Pancreas (tissue), 10 donors: ENCODE measurements at regions not wholly inside any gene's neighbourhood (a gene's known extent, or its start where the extent isn't known, plus 50 kb on each side); places are given as distances from the start of the nearest gene placed in this dataset.
"Not testable (repeated sequence)": the region's sequence is repeated elsewhere in the genome, so short reads cannot be mapped to it uniquely, and the experiment has no call there.

Source experiments
- ATAC-seq, 4 donors: fragments of 200-7000 bp; cut with Tn5 transposase; one replicate each; pipeline versions ENCODE4 v1.8.0 to v1.9.1; 2020; ENCODE audit warnings: mild to moderate bottlenecking in 4 of 4, moderate library complexity in 4 of 4
- DNase-seq, 6 donors: peaks; one replicate each; pipeline ENCODE4 v3.0.0-alpha.2; 2020
- FAIRE-seq: peaks from 2 replicates; lab custom pipeline; 2012; peaks lifted over from hg19 to GRCh38; lab: Jason Lieb, UNC
- H3K27ac ChIP-seq, 4 donors: fragments of 200-600 bp; sonication (generic); 1 replicate in 3 of 4; 2 replicates in 1 of 4; pipeline versions ENCODE4 v1.5.0 to v1.8.0; 2020
- H3K27me3 ChIP-seq, 4 donors: fragments of 200-600 bp; one replicate each; pipeline ENCODE4 v1.8.0; 2021
- H3K36me3 ChIP-seq, 3 donors: fragments of 200-600 bp; sonication (generic) in 1 of 3; one replicate each; pipeline versions ENCODE4 v1.5.0 to v1.8.0; 2020 to 2021
- H3K4me1 ChIP-seq, 3 donors: fragments of 200-600 bp; one replicate each; pipeline ENCODE4 v1.8.0; 2021
- H3K4me3 ChIP-seq, 4 donors: fragments of 200-600 bp; sonication (generic) in 2 of 4; one replicate each; pipeline versions ENCODE4 v1.5.0 to v1.8.0; 2020 to 2021
- H3K9me3 ChIP-seq, 4 donors: fragments of 200-600 bp; one replicate each; pipeline ENCODE4 v1.8.0; 2021
- CTCF ChIP-seq, 4 donors: fragments of 200-600 bp; sonication (generic) in 3 of 4; IDR thresholded peaks; one replicate each; pipeline versions ENCODE4 v1.5.0 to v1.8.0; 2021; ENCODE audit warnings: antibody characterized with exemption in 4 of 4
- WGBS, 2 donors: extraction: QIAGEN DNeasy Blood & Tissue Kit; methylation state at CpG; one replicate each; pipeline ENCODE4 v1.1.7; 2013; 5-methylcytosine and 5-hydroxymethylcytosine counted together
- intact Hi-C, 3 donors: fragments of 100-400 bp; cut with DNase I; formaldehyde crosslinking; loops; one replicate each; pipeline versions ENCODE4 v1.11.1 to v1.14.2; 2022
- donor health status: healthy with polysubstance abuse.
- donor health status: DM: no; HTN: no; CAD: no; lungs with moderate emphysema.
- donor health status: DM: no; HTN: no; CAD: no.
- donor health status: control.
- donor health status: control.
- donor health status: Bipolar disorder and iron deficiency.
- donor health status: DM: yes; HTN: yes; CAD: no.
- donor health status: DM: no; HTN: no; CAD: no.
- donor health status: DM: no; HTN: no; CAD: no.
- donor health status: DM: yes; HTN: yes; CAD: no.

DNA sequence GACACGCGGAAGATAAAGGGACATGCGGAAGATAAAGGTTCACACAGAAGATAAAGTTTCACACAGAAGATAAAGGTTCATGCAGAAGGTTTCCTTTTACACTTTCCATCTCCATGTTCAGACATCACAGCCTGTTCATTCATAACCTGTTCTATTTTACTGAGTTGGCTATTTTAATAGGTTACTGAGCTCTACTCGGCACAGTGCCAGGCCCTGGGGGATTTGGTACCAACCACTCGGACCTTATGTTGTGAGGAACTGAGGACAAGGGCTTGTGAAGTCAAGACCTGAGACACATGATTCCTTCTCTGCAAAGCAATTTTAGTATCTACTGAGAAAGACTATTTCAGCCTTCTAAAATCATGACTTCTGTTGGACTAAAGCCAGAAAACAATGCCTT lies 75.0 kb upstream of the ALKAL2 start:
- peak in 3 of 4 donors; percentile 42 to 77 (median 76) for ATAC-seq
- Histone ChIP-seq H3K27me3 (peaks cover 0 to 6% (median 0%) of the 10 kb centered on the region in 4 donors), H3K4me3 (no peak overlapping the region), H3K9me3 (no peaks in the 10 kb centered on the region), H3K27ac (no peak overlapping the region), H3K4me1 (no peaks in the 10 kb centered on the region), H3K36me3 (no peaks in the 10 kb centered on the region)
- 12 to 13% methylated on average over 5 of the region's 5 CpGs for WGBS, 2 donors
- no peak for FAIRE-seq
- no peak for TF ChIP-seq CTCF (IDR thresholded peaks at IDR 0.05)
- peak in 5 of 6 donors; percentile 51 to 79 (median 69) for DNase-seq
- intact Hi-C loops: no loop called here

DNA sequence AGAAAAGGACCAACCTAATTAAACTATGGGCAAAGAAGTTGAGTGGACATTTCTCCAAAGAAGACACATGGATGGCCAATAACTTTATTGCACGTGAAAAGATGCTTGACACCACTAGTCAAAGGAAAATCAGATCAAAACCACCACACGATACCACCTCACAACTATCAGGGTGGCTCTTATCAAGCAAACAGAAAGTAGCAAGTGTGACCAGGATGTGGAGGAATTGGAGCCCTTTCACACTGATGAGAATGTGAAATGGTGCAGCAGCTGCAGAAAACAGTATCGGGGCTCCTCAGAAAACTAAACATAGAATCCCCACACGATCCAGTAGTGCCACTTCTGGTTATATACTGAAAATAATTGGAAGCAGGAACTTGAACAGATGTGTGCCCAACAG lies 72.2 kb upstream of the ALKAL2 start:
- Histone ChIP-seq H3K27ac (no peak overlapping the region), H3K4me3 (no peak overlapping the region), H3K9me3 (no peaks in the 10 kb centered on the region), H3K27me3 (peaks cover 0 to 6% (median 0%) of the 10 kb centered on the region in 4 donors), H3K36me3 (no peaks in the 10 kb centered on the region), H3K4me1 (no peaks in the 10 kb centered on the region)
- no peak for DNase-seq
- no peak for TF ChIP-seq CTCF (IDR thresholded peaks at IDR 0.05)
- FAIRE-seq: no peak
- ATAC-seq: no peak
- intact Hi-C loops: no loop called here
- WGBS, 2 donors: 47 to 53% methylated on average over 4 of the region's 4 CpGs

DNA sequence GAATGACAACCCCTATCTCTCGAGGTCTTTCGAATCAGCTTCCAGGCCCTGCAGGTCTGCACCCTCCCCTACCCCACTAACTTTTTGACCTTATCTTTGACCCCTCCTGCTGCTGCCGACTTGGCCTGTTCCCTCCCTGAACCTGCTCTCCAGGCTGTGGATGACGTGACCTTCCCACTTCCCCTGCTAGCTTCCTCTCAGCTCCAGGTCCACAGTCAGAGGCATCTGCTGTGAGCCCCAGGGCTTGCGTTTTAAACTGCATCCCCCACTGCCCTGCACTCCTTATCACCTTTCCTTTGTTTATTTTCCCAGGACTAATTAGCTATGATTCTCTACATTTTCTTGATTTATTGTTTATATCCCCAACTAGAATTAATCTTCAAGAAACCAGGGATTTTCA lies 71.2 kb upstream of the ALKAL2 start:
- ATAC-seq (peak in 1 of 4 donors; percentile 64), DNase-seq (peak in 1 of 6 donors; percentile 22), FAIRE-seq (no peak)
- no peak overlapping the region for H3K27ac ChIP-seq
- WGBS, 2 donors: 24 to 32% methylated on average over 5 of the region's 5 CpGs
- intact Hi-C loops: no loop called here
- peaks cover 0 to 6% (median 0%) of the 10 kb centered on the region in 4 donors for H3K27me3 ChIP-seq
- no peaks in the 10 kb centered on the region for H3K4me1 ChIP-seq
- TF ChIP-seq CTCF (IDR thresholded peaks at IDR 0.05): no peak
- no peaks in the 10 kb centered on the region for H3K9me3 ChIP-seq
- H3K4me3 ChIP-seq: no peak overlapping the region
- H3K36me3 ChIP-seq: no peaks in the 10 kb centered on the region

- intact Hi-C loops: no loop called here
- DNase-seq (no peak), ATAC-seq (no peak), FAIRE-seq (no peak)
- Histone ChIP-seq H3K27me3 (peaks cover 0 to 6% (median 0%) of the 10 kb centered on the region in 4 donors), H3K4me1 (no peaks in the 10 kb centered on the region), H3K4me3 (no peak overlapping the region), H3K36me3 (no peaks in the 10 kb centered on the region), H3K27ac (no peak overlapping the region), H3K9me3 (no peaks in the 10 kb centered on the region)
- 64 to 67% methylated on average over 2 of the region's 2 CpGs for WGBS, 2 donors
- TF ChIP-seq CTCF (IDR thresholded peaks at IDR 0.05): no peak
These were observed 69.9 kb upstream of the ALKAL2 start for GRCh38 chr2:357811-358210.

GRCh38 chr2:356304-356703 lies 68.4 kb upstream of the ALKAL2 start:
- H3K4me3 ChIP-seq, H3K9me3 ChIP-seq, H3K27ac ChIP-seq, DNase-seq, H3K4me1 ChIP-seq, FAIRE-seq, H3K36me3 ChIP-seq, ATAC-seq, H3K27me3 ChIP-seq, intact Hi-C loops: not testable (repeated sequence)
- WGBS, 2 donors: 83 to 84% methylated on average over 19 to 21 of the region's 21 CpGs
